Heart right ventricle (tissue), 16 donors: ENCODE measurements at regions not wholly inside any gene's neighbourhood (a gene's known extent, or its start where the extent isn't known, plus 50 kb on each side); places are given as distances from the start of the nearest gene placed in this dataset.

ENCODE experiments used
- ATAC-seq, 8 donors: fragments of 200-7000 bp; cut with Tn5 transposase; one replicate each; pipeline ENCODE4 v1.9.1; 2020; ENCODE audit warnings: mild to moderate bottlenecking in 8 of 8, moderate library complexity in 8 of 8, moderate number of reproducible peaks in 1 of 8
- DNase-seq, 2 donors: peaks; one replicate each; pipeline ENCODE4 v3.0.0-alpha.2; 2020
- H3K27ac ChIP-seq, 10 donors: fragments of 200-600 bp; sonication (generic) in 2 of 10; one replicate each; pipeline versions ENCODE4 v1.5.0 to v1.8.0; 2020 to 2022; ENCODE audit warnings: mild to moderate bottlenecking in 3 of 10
- H3K27me3 ChIP-seq, 7 donors: fragments of 200-600 bp; one replicate each; pipeline ENCODE4 v1.8.0; 2021 to 2022; ENCODE audit warnings: mild to moderate bottlenecking in 2 of 7
- H3K36me3 ChIP-seq, 9 donors: fragments of 200-600 bp; sonication (generic) in 1 of 9; one replicate each; pipeline versions ENCODE4 v1.5.0 to v1.8.0; 2020 to 2022; ENCODE audit warnings: mild to moderate bottlenecking in 2 of 9
- H3K4me1 ChIP-seq, 9 donors: fragments of 200-600 bp; sonication (generic) in 1 of 9; one replicate each; pipeline versions ENCODE4 v1.5.0 to v1.8.0; 2020 to 2022; ENCODE audit warnings: mild to moderate bottlenecking in 4 of 9
- H3K4me3 ChIP-seq, 10 donors: fragments of 200-600 bp; sonication (generic) in 2 of 10; one replicate each; pipeline versions ENCODE4 v1.5.0 to v1.8.0; 2020 to 2022; ENCODE audit warnings: mild to moderate bottlenecking in 7 of 10, moderate library complexity in 2 of 10
- H3K9me3 ChIP-seq, 11 donors: fragments of 200-600 bp in 10 of 11; sonication (generic) in 2 of 11; one replicate each; pipeline versions ENCODE4 v1.5.0 to v1.8.0; 2013 to 2022; ENCODE audit warnings: mild to moderate bottlenecking in 2 of 11, control low read depth in 1 of 11, moderate library complexity in 1 of 11
- whole genome bisulfite sequencing, 2 donors: extraction: QIAGEN DNeasy Blood & Tissue Kit; methylation state at CpG; one replicate each; pipeline ENCODE4 v1.1.7; 2013; ENCODE audit warnings: inconsistent platforms in 1 of 2; 5-methylcytosine and 5-hydroxymethylcytosine counted together
- intact Hi-C, 10 donors: fragments of 100-400 bp; cut with DNase I; formaldehyde crosslinking; loops; one replicate each; pipeline versions ENCODE4 v1.11.1 to v1.14.2; 2022
- TF ChIP-seq, protein P1 (sequence below), 9 donors: fragments of 200-600 bp; sonication (generic) in 2 of 9; IDR thresholded peaks; one replicate each; pipeline versions ENCODE4 v1.5.0 to v1.8.0; 2021 to 2022; ENCODE audit warnings: antibody characterized with exemption in 9 of 9, mild to moderate bottlenecking in 5 of 9, moderate library complexity in 1 of 9
- donor health status: Arrhythmogenic right ventricular cardiomyopathy.
- donor health status: ischemic (EF 13 %, LVEDD 7.1; RV severe dilation, severe dysfunction).
- donor health status: healthy with polysubstance abuse.
- donor health status: DM: no; HTN: yes; CAD: no.
- donor health status: DM: no; HTN: no; CAD: no.
- donor health status: ischemic (EF 25% LVEDD 6.9; RV normal size, moderate dysfunction).
- donor health status: ischemic (EF 25% LVEDD 5.7; RV mildly dilated, moderate dysfunction).
- donor health status: healthy.
- donor health status: DM: yes; HTN: yes; CAD: no.
- donor health status: Ischemic cardiomyopathy.
- donor health status: ischemic (EF 35%, LVEDD 5.7; RV mildly dilated, moderate dysfunction).
- donor health status: nonischemic (EF 11% LVEDD 7.7; RV severe dilation, severe dysfunction).
- donor health status: DM: yes; HTN: yes; CAD: no.
- donor health status: PGD.
- donor health status: ischemic (EF 29% LVEDD 5.4; RV normal size, mild dysfunction).
- donor health status: nonischemic (EF 23%, LVEDD 6.1; RV moderate dilation, normal function).

DNA sequence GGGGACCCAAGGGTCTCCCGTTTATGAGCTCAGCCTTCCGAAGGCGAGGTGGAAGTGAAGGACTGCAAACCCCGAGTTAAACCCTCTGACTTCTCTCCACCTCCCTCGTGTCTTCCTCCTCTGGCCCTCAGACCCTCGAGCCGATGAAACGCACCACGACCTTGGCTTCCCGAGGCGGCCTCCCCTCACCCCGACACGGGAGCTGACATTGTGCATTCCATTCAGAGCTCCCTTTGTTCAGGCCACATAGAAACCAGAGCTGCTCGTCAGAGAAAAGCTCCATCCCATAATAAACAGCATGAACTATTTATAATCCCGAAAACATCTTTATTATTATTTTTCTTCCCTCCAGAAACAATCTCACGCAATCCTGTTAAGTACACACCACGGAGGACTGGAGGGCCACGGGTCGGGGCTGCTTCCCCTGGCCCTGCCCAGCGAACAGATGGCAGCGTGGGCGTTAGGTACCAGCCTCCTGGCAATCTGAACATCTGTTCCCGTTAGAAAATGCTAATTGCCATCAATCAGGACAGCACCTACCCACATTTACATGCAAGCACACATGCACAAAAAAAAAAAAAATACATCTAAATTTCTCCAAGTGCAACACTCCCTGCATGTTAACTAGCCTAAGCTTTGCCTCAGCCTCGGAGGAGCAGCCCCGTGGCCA is 145.7 kb downstream of the RBFOX3 start:
- 61 to 67% methylated on average over 25 of the region's 25 CpGs for WGBS, 2 donors
- Histone ChIP-seq H3K4me3 (no peak overlapping the region), H3K27ac (no peak overlapping the region), H3K4me1 (no peaks in the 10 kb centered on the region), H3K9me3 (no peaks in the 10 kb centered on the region), H3K36me3 (no peaks in the 10 kb centered on the region), H3K27me3 (peaks cover 0 to 63% (median 40%) of the 10 kb centered on the region in 7 donors)
- intact Hi-C loops: no loop called here
- DNase-seq: no peak
- no peak for ATAC-seq
- TF ChIP-seq, protein P1, sequence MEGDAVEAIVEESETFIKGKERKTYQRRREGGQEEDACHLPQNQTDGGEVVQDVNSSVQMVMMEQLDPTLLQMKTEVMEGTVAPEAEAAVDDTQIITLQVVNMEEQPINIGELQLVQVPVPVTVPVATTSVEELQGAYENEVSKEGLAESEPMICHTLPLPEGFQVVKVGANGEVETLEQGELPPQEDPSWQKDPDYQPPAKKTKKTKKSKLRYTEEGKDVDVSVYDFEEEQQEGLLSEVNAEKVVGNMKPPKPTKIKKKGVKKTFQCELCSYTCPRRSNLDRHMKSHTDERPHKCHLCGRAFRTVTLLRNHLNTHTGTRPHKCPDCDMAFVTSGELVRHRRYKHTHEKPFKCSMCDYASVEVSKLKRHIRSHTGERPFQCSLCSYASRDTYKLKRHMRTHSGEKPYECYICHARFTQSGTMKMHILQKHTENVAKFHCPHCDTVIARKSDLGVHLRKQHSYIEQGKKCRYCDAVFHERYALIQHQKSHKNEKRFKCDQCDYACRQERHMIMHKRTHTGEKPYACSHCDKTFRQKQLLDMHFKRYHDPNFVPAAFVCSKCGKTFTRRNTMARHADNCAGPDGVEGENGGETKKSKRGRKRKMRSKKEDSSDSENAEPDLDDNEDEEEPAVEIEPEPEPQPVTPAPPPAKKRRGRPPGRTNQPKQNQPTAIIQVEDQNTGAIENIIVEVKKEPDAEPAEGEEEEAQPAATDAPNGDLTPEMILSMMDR (IDR thresholded peaks at IDR 0.05): no peak

DNA sequence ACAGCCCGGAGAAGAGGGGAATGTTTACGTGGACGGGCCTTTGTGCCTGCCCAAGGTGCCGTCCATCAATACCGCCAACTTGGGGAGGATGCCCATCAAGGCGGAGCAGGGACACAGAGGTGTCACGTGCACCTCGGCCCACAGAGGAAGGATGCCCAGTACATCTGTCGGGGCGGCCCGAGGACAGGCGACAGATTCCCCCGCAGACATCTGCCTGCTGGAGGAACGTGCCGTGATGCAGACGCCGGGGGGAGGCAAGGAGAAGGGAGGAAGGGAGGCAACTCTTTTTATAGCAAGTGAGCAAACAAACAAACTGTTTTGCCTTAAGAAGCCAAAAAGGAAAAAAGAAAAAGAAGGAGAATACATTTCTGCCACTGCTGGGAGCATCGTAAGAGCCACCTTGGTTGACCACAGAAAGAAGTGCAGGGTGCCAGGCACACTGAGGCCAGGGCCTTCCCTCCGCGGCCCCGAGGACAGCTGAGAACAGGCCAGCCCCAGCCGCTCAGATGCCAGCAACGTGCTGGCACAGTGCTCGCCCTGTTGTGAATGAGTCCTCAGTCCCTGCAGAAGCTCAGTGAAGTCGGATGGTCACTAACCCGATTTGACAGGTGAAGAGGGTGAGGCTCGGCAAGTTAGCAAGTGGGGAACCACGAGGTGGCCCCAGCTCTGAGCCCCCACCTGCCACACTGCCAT is 146.4 kb downstream of the RBFOX3 start:
- Histone ChIP-seq H3K27me3 (peaks cover 0 to 57% (median 34%) of the 10 kb centered on the region in 7 donors), H3K27ac (no peak overlapping the region), H3K36me3 (no peaks in the 10 kb centered on the region), H3K4me1 (no peaks in the 10 kb centered on the region), H3K9me3 (no peaks in the 10 kb centered on the region), H3K4me3 (no peak overlapping the region)
- DNase-seq (no peak), ATAC-seq (no peak)
- intact Hi-C loops: no loop called here
- TF ChIP-seq, protein P1 (IDR thresholded peaks at IDR 0.05): no peak
- 77 to 79% methylated on average over 28 of the region's 28 CpGs for WGBS, 2 donors

DNA sequence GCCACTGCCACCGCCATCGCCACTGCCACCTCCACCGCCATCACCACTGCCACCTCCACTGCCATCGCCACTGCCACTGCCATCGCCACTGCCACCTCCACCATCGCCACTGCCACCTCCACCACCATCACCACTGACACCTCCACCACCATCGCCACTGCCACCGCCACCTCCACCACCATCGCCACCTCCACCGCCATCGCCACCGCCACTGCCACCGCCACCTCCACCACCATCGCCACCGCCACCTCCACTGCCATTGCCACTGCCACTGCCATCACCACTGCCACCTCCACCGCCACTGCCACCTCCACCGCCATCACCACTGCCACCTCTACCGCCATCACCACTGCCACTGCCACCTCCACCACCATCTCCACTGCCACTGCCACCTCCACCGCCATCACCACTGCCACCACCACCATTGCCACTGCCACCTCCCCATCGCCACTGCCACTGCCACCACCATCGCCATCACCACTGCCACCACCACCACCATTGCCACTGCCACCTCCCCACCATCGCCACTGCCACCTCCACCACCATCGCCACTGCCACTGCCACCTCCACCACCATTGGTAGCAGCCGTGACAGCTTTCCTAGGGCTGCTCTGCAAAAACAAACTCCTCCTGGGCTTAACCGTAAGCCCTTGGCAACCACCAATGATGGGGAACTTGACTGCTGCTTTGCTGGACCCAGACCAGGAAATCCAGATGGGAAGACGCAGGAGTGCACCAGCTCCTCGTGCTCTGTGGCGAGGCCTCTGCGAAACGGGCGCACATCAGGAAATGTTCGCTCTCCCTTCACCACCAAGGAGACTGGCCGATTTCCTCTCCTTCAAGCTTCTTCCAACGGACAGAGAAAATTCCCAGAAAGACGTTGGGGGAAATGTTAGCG is 147.2 kb downstream of the RBFOX3 start:
- H3K27me3 ChIP-seq: peaks cover 0 to 49% (median 32%) of the 10 kb centered on the region in 7 donors

DNA sequence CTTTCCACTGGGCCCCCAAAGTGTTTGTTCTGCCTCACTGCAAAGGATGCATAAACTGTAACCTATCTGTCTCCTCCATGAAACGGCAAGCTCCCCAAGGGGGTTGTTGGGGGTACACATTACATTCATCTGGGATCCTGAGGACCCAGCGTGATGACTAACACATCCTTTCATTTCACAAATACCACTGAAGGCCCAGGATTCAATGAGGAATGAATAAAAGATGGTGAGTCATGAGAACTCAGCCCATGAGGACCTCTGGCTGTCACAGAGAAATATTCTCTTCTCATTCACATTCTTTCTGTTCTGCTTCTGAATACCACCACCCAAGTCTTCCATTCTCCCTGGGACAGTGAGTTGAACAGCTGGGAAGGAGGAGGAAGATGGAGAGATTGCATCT is 149.8 kb downstream of the RBFOX3 start:
- ATAC-seq: no peak
- H3K27ac ChIP-seq: no peak overlapping the region
- H3K4me1 ChIP-seq: no peaks in the 10 kb centered on the region
- WGBS, 2 donors: 73% methylated on average over 2 of the region's 2 CpGs
- intact Hi-C loops: no loop called here
- H3K4me3 ChIP-seq: no peak overlapping the region
- no peak for DNase-seq
- no peaks in the 10 kb centered on the region for H3K36me3 ChIP-seq
- H3K27me3 ChIP-seq: peaks cover 0 to 34% (median 21%) of the 10 kb centered on the region in 7 donors
- no peaks in the 10 kb centered on the region for H3K9me3 ChIP-seq
- TF ChIP-seq, protein P1 (IDR thresholded peaks at IDR 0.05): no peak

More for the DNA sequence above, 147.2 kb downstream of the RBFOX3 start:
- no peak overlapping the region for H3K27ac ChIP-seq
- H3K36me3 ChIP-seq: no peaks in the 10 kb centered on the region
- intact Hi-C loops: no loop called here
- H3K9me3 ChIP-seq: no peaks in the 10 kb centered on the region
- TF ChIP-seq, protein P1 (IDR thresholded peaks at IDR 0.05): no peak
- DNase-seq: no peak
- ATAC-seq: no peak
- 91 to 93% methylated on average over 32 to 36 of the region's 36 CpGs for WGBS, 2 donors
- no peak overlapping the region for H3K4me3 ChIP-seq
- no peaks in the 10 kb centered on the region for H3K4me1 ChIP-seq
